CD4-positive, CD25-positive, alpha-beta regulatory T cell (primary cell): ENCODE measurements at regions not wholly inside any gene's neighbourhood (a gene's known extent, or its start where the extent isn't known, plus 50 kb on each side); places are given as distances from the start of the nearest gene placed in this dataset.

ENCODE experiments used
- ATAC-seq, 2 donors: fragments of 150-1000 bp; cut with Tn5 transposase; one replicate each; pipeline ENCODE4 v1.10.0; 2021; ENCODE audit warnings: low read depth in 2 of 2, moderate number of reproducible peaks in 2 of 2, moderate library complexity in 1 of 2
- DNase-seq, 3 donors: peaks; one replicate each; pipeline versions ENCODE4 v3.0.0 to v3.0.0-alpha.2; 2012 to 2022; ENCODE audit warnings: mixed read lengths in 1 of 3
- H3K27ac ChIP-seq: one replicate; pipeline ENCODE4 v1.7.0; 2013; ENCODE audit warnings: mild to moderate bottlenecking, low read length; ENCODE audit not compliant: insufficient read depth, poor library complexity, severe bottlenecking
- H3K27me3 ChIP-seq: one replicate; pipeline ENCODE4 v1.7.0; 2013; ENCODE audit warnings: low read length; ENCODE audit not compliant: control insufficient read depth, insufficient read depth
- H3K36me3 ChIP-seq: one replicate; pipeline ENCODE4 v1.7.0; 2013; ENCODE audit warnings: mild to moderate bottlenecking, low read length, moderate library complexity; ENCODE audit not compliant: control insufficient read depth, insufficient read depth
- H3K4me1 ChIP-seq: 2 replicates; pipeline ENCODE4 v1.7.0; 2013; ENCODE audit warnings: mild to moderate bottlenecking, low read length; ENCODE audit not compliant: insufficient read depth, control insufficient read depth, poor library complexity, severe bottlenecking
- H3K4me3 ChIP-seq: one replicate; pipeline ENCODE4 v1.7.0; 2013; ENCODE audit warnings: low read depth, mild to moderate bottlenecking, low read length, moderate library complexity
- H3K9me3 ChIP-seq, 2 experiments: 1 replicate in 1 of 2; 2 replicates in 1 of 2; pipeline ENCODE4 v1.7.0; 2013; ENCODE audit warnings: low read length in 2 of 2, mild to moderate bottlenecking in 1 of 2, moderate library complexity in 1 of 2; ENCODE audit not compliant: control insufficient read depth in 2 of 2
- H3K27ac Mint-ChIP-seq, 3 donors: one replicate each; pipeline ENCODE4 v1.8.0; 2020 to 2022; ENCODE audit warnings: mild to moderate bottlenecking in 3 of 3, mixed read lengths in 3 of 3, moderate library complexity in 2 of 3
- H3K27me3 Mint-ChIP-seq: one replicate; pipeline ENCODE4 v1.8.0; 2022; ENCODE audit warnings: mild to moderate bottlenecking, mixed read lengths
- H3K36me3 Mint-ChIP-seq: one replicate; pipeline ENCODE4 v1.8.0; 2020; ENCODE audit warnings: mixed read lengths
- H3K4me1 Mint-ChIP-seq, 4 donors: one replicate each; pipeline ENCODE4 v1.8.0; 2020 to 2022; ENCODE audit warnings: mixed read lengths in 4 of 4, mild to moderate bottlenecking in 1 of 4
- H3K4me3 Mint-ChIP-seq, 4 donors: one replicate each; pipeline ENCODE4 v1.8.0; 2020 to 2022; ENCODE audit warnings: mild to moderate bottlenecking in 4 of 4, mixed read lengths in 4 of 4, moderate library complexity in 3 of 4
- H3K9me3 Mint-ChIP-seq, 7 donors: one replicate each; pipeline ENCODE4 v1.8.0; 2020 to 2022; ENCODE audit warnings: mixed read lengths in 7 of 7, mild to moderate bottlenecking in 3 of 7, moderate library complexity in 2 of 7

DNA sequence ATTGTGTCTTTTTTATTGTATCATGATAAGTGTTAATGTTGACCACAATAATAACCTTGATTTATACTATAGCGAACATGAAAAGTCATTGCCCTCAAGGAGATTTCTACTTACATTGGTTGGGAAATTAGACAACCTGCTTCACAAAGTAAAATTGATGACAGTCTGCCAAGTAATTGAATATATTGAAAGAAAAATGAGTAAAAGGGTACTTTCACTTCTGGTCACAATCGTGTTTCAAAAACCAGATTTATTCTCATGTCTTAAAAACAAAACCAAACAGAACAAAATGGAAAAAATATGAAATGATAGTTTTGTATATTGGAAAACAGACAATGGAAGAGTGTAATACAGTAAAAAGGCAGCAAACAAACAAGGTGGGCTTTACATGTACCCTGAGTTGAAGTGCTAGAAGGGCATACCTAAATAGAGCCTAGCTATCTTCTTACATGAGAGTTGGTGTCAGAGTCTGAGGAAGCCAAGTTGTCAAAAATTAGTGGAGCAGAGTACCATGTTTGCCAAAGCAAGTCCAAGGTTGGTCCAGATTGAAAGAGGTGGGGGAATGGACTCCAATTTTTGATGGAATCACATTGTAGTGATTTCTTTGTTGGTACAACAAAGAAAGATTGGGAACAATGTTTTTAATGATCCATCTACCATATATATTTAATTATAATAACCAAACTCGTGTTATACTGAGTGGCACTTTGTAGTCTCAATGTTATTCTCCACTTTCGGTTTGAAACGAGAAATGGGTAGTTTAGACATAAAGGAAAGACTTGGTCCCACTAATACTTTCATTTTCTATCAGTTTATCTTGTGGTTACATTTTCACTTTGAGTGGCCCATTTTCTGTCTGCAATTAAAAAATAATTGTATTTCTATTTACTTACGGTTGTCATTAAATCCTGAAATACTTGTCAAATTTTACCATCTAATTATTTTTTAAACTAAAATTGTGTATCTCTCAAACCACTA lies 775.6 kb downstream of the STIM2 start:
- DNase-seq, result no peak
- Histone ChIP-seq H3K27me3 (no peaks in the 10 kb centered on the region), H3K36me3 (no peaks in the 10 kb centered on the region), H3K9me3 (no peaks in the 10 kb centered on the region), H3K27ac (no peak overlapping the region), H3K4me3 (no peak overlapping the region), H3K4me1 (no peaks in the 10 kb centered on the region)
- no peaks in the 10 kb centered on the region for H3K27me3 Mint-ChIP-seq
- no peak overlapping the region for H3K4me3 Mint-ChIP-seq
- H3K36me3 Mint-ChIP-seq, result no peaks in the 10 kb centered on the region
- no peak for ATAC-seq
- H3K27ac Mint-ChIP-seq, result no peak overlapping the region
- no peaks in the 10 kb centered on the region for H3K4me1 Mint-ChIP-seq
- peaks cover 0 to 5% (median 1%) of the 10 kb centered on the region in 7 donors for H3K9me3 Mint-ChIP-seq

DNA sequence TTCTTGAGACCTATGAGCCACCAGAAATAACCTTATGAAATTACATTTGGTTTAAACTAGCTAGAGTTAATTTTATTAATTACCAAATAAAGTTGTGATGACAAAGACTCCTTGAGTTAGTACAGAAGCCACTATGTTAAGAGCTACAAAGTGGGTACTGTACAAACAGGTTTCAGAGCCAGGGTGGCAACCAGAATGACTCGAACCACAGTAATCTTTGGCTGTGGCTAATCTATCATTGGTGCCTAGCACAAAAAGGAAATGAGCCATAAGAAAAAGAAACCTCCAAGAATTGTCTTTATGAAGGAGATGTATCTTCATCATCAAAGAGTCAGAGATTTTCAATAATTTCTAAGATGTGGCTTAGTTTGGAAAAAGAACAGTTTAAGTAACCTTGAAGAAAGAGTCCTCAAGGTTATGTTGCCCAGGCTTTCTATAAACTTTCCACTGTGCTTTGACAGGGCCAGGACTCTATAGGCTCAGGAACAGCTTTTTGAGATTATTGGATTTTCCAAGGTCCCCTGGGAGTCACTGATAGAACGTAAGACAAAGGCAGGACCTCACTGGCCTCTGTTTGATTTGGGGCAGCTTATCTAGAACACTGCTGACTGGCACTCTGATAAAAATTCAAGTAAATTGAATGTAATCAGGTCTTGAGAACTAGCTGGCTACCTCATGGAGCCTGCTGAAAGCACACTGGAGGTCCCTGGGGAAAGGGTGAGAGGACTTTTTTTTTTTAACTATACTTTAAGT lies 777.7 kb downstream of the STIM2 start:
- Mint-ChIP-seq H3K9me3 (peaks cover 0 to 22% (median 4%) of the 10 kb centered on the region in 7 donors), H3K27ac (no peak overlapping the region), H3K36me3 (no peaks in the 10 kb centered on the region), H3K4me3 (no peak overlapping the region), H3K4me1 (no peaks in the 10 kb centered on the region), H3K27me3 (no peaks in the 10 kb centered on the region)
- Histone ChIP-seq H3K4me3 (no peak overlapping the region), H3K9me3 (no peaks in the 10 kb centered on the region), H3K27me3 (no peaks in the 10 kb centered on the region), H3K36me3 (no peaks in the 10 kb centered on the region), H3K27ac (no peak overlapping the region), H3K4me1 (no peaks in the 10 kb centered on the region)
- DNase-seq (no peak), ATAC-seq (no peak)

DNA sequence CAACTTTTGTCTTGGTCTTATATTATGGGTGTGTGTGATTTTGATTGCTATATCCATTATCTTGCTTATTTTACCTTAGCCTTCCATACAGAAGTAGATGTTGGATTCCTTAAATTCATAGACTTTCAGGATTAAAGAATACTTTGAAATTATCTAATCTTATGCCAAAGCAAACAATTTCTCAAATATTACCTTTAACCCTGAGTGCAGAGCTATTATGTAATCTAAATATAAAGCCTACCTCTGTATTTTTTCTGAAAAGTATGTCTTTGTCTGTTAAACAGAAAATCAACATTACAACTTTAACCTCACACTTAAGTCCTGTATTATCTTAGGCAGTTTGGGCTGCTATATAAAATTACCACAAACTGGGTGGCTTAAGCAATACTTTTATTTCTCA lies 782.5 kb downstream of the STIM2 start:
- no peaks in the 10 kb centered on the region for H3K4me1 ChIP-seq
- no peaks in the 10 kb centered on the region for H3K9me3 ChIP-seq
- no peaks in the 10 kb centered on the region for H3K36me3 ChIP-seq
- DNase-seq (no peak), ATAC-seq (no peak)
- H3K9me3 Mint-ChIP-seq, result peaks cover 0 to 22% (median 4%) of the 10 kb centered on the region in 7 donors
- no peak overlapping the region for H3K27ac Mint-ChIP-seq
- no peaks in the 10 kb centered on the region for H3K4me1 Mint-ChIP-seq
- no peaks in the 10 kb centered on the region for H3K27me3 Mint-ChIP-seq
- H3K27me3 ChIP-seq, result no peaks in the 10 kb centered on the region
- H3K27ac ChIP-seq, result no peak overlapping the region
- H3K36me3 Mint-ChIP-seq, result no peaks in the 10 kb centered on the region
- no peak overlapping the region for H3K4me3 Mint-ChIP-seq
- no peak overlapping the region for H3K4me3 ChIP-seq

DNA sequence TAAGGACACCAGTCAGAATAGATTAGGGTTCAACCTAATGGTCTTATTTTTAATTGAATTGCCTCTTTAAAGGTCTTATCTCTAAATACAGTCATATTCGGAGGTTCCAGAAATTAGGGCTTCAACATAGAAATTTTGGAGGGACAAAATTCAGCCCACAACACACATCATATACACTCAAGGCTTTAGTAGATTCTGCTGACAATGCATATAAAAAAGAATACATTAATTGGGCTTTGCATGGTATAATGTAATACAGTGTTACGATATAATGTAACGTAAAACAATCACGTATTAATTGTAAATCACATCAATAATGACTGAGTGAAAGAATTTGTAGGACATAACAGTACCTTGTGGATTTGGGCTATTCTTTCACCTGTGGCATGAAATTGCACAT lies 787.8 kb downstream of the STIM2 start:
- no peak overlapping the region for H3K27ac Mint-ChIP-seq
- no peak overlapping the region for H3K27ac ChIP-seq
- H3K4me3 ChIP-seq, result no peak overlapping the region
- DNase-seq (no peak), ATAC-seq (no peak)
- H3K27me3 ChIP-seq, result no peaks in the 10 kb centered on the region
- H3K4me3 Mint-ChIP-seq, result no peak overlapping the region
- peaks cover 0 to 20% (median 2%) of the 10 kb centered on the region in 7 donors for H3K9me3 Mint-ChIP-seq
- no peaks in the 10 kb centered on the region for H3K36me3 ChIP-seq
- H3K27me3 Mint-ChIP-seq, result no peaks in the 10 kb centered on the region
- no peaks in the 10 kb centered on the region for H3K4me1 Mint-ChIP-seq
- H3K36me3 Mint-ChIP-seq, result no peaks in the 10 kb centered on the region
- H3K4me1 ChIP-seq, result no peaks in the 10 kb centered on the region
- no peaks in the 10 kb centered on the region for H3K9me3 ChIP-seq

DNA sequence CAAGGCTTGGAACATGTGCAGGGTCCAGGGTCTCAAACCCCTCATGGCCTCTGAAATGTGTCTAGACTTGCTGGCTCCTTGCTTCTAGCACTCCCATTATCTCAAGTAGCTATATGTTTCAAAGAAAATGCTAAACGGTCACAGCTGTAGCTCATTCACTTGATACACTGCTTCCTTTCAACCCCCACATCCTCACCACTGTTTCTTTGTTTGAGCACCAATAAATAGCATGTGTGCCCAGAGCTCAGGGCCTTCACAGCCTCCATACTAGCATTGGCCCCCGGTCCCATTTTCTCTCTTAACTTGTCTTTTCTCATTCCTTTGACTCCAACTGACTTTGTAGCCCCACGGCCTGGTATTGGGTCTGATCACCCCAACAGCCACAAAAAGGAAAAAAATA lies 801.8 kb downstream of the STIM2 start:
- H3K9me3 Mint-ChIP-seq, result peaks cover 0 to 8% (median 3%) of the 10 kb centered on the region in 7 donors
- no peaks in the 10 kb centered on the region for H3K27me3 Mint-ChIP-seq
- Histone ChIP-seq H3K36me3 (no peaks in the 10 kb centered on the region), H3K27me3 (no peaks in the 10 kb centered on the region), H3K9me3 (no peaks in the 10 kb centered on the region), H3K27ac (no peak overlapping the region), H3K4me1 (no peaks in the 10 kb centered on the region), H3K4me3 (no peak overlapping the region)
- peak overlapping the region in 1 of 3 donors; percentile 20 for H3K27ac Mint-ChIP-seq
- ATAC-seq (no peak), DNase-seq (no peak)
- no peaks in the 10 kb centered on the region for H3K4me1 Mint-ChIP-seq
- H3K36me3 Mint-ChIP-seq, result no peaks in the 10 kb centered on the region
- no peak overlapping the region for H3K4me3 Mint-ChIP-seq

DNA sequence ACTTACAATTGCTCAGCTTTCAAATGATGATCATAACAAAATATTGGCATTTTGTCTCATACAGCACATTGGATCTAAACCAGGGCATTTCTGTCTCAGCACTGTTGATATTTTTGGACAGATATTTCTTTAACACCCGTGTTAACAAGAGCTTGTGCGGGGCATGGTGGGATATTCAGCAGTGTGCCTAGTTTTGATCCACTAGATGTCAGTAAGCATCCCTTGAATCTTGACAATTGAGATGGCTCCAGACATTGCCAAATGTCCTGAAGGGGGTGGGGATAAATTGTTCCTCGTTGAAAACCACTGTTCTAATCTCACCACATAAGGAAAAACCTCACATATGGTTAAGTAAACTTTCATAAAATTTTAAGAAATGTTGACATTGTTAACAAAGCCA lies 806.3 kb downstream of the STIM2 start:
- Mint-ChIP-seq H3K36me3 (no peaks in the 10 kb centered on the region), H3K4me3 (no peak overlapping the region), H3K9me3 (peaks cover 0 to 11% (median 2%) of the 10 kb centered on the region in 7 donors), H3K27me3 (no peaks in the 10 kb centered on the region), H3K27ac (no peak overlapping the region), H3K4me1 (no peaks in the 10 kb centered on the region)
- H3K4me3 ChIP-seq, result no peak overlapping the region
- H3K27me3 ChIP-seq, result no peaks in the 10 kb centered on the region
- DNase-seq (no peak), ATAC-seq (no peak)
- no peaks in the 10 kb centered on the region for H3K4me1 ChIP-seq
- H3K36me3 ChIP-seq, result no peaks in the 10 kb centered on the region
- no peak overlapping the region for H3K27ac ChIP-seq
- no peaks in the 10 kb centered on the region for H3K9me3 ChIP-seq

DNA sequence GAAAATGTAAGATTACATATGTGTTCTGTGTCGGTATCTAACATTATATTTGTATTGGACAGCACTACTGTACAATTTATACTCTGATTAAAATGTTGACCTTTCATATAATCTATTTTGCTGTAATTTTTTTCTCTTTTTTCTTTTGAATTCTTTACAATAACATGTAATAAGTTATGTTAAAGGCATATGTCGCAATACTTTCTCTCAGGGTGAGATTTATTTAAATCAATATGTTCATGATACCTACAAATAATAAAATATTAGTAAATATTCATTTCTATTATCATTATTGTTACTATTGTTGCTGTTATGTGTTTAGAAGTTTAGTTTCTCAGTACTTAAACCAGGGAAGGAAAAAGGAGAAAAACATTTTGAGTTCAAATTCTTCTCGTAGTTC lies 807.4 kb downstream of the STIM2 start:
- H3K4me3 Mint-ChIP-seq, result no peak overlapping the region
- no peaks in the 10 kb centered on the region for H3K9me3 ChIP-seq
- no peaks in the 10 kb centered on the region for H3K27me3 ChIP-seq
- DNase-seq (no peak), ATAC-seq (no peak)
- no peak overlapping the region for H3K27ac ChIP-seq
- H3K4me3 ChIP-seq, result no peak overlapping the region
- no peaks in the 10 kb centered on the region for H3K36me3 ChIP-seq
- no peaks in the 10 kb centered on the region for H3K4me1 Mint-ChIP-seq
- peaks cover 0 to 8% (median 0%) of the 10 kb centered on the region in 7 donors for H3K9me3 Mint-ChIP-seq
- no peaks in the 10 kb centered on the region for H3K4me1 ChIP-seq
- H3K36me3 Mint-ChIP-seq, result no peaks in the 10 kb centered on the region
- no peaks in the 10 kb centered on the region for H3K27me3 Mint-ChIP-seq
- no peak overlapping the region for H3K27ac Mint-ChIP-seq
